Neural cell (in vitro differentiated cells): ENCODE measurements at regions not wholly inside any gene's neighbourhood (a gene's known extent, or its start where the extent isn't known, plus 50 kb on each side); places are given as distances from the start of the nearest gene placed in this dataset.
"Not testable (repeated sequence)": the region's sequence is repeated elsewhere in the genome, so short reads cannot be mapped to it uniquely, and the experiment has no call there.

ENCODE experiments used
- H2AFZ ChIP-seq: fragments of 200-600, 300-800 bp; sonication (generic), shearing (Covaris generic); 2 replicates; pipeline ENCODE4 v1.6.0; 2014; ENCODE audit warnings: low read depth, mild to moderate bottlenecking, antibody characterized with exemption, low read length, moderate library complexity
- H3F3A ChIP-seq: fragments of 200-600 bp; shearing (Covaris generic); 2 replicates; pipeline ENCODE4 v1.6.1; 2016; ENCODE audit warnings: mild to moderate bottlenecking, moderate library complexity, mixed read lengths, antibody characterized with exemption, low read length; ENCODE audit not compliant: insufficient read depth, poor library complexity, severe bottlenecking
- H3K27ac ChIP-seq: fragments of 200-600, 300-800 bp; sonication (generic), shearing (Covaris generic); 2 replicates; pipeline ENCODE4 v1.5.1; 2014; ENCODE audit warnings: mild to moderate bottlenecking, low read length, moderate library complexity
- H3K27me3 ChIP-seq: fragments of 300-800, 200-600 bp; sonication (generic), shearing (Covaris generic); 2 replicates; pipeline ENCODE4 v1.6.0; 2014; ENCODE audit warnings: mild to moderate bottlenecking, low read depth, low read length, moderate library complexity; ENCODE audit not compliant: insufficient read depth
- H3K36me3 ChIP-seq: fragments of 300-800, 200-600 bp; sonication (generic), shearing (Covaris generic); 2 replicates; pipeline ENCODE4 v1.5.1; 2014; ENCODE audit warnings: mild to moderate bottlenecking, antibody characterized with exemption, low read length, moderate library complexity; ENCODE audit not compliant: insufficient read depth
- H3K4me2 ChIP-seq: fragments of 300-800, 200-600 bp; sonication (generic), shearing (Covaris generic); 2 replicates; pipeline ENCODE4 v1.6.0; 2014; ENCODE audit warnings: mild to moderate bottlenecking, low read length
- H3K4me3 ChIP-seq: fragments of 300-800, 200-600 bp; sonication (generic), shearing (Covaris generic); 2 replicates; pipeline ENCODE4 v1.5.1; 2014; ENCODE audit warnings: mild to moderate bottlenecking, low read length, moderate library complexity
- H3K79me2 ChIP-seq: fragments of 200-600 bp; shearing (Covaris generic); replicated peaks from 2 replicates; pipeline ENCODE4 v1.6.0; 2014; ENCODE audit warnings: mild to moderate bottlenecking, low read length, moderate library complexity; ENCODE audit not compliant: insufficient read depth
- H3K9ac ChIP-seq: fragments of 300-800, 200-600 bp; sonication (generic), shearing (Covaris generic); 2 replicates; pipeline ENCODE4 v1.6.1; 2016; ENCODE audit warnings: mild to moderate bottlenecking, low read length, mixed read lengths
- H3K9me2 ChIP-seq: fragments of 200-600 bp; shearing (Covaris generic); 2 replicates; pipeline ENCODE4 v1.6.1; 2016; ENCODE audit warnings: mild to moderate bottlenecking, low read length, mixed read lengths; ENCODE audit not compliant: insufficient read depth
- H3K9me3 ChIP-seq: fragments of 200-600, 300-800 bp; sonication (generic), shearing (Covaris generic); 2 replicates; pipeline ENCODE4 v1.6.1; 2016; ENCODE audit warnings: mild to moderate bottlenecking, mixed run types, low read length, moderate library complexity, mixed read lengths
- H4K20me1 ChIP-seq: fragments of 200-600 bp; shearing (Covaris generic); 2 replicates; pipeline ENCODE4 v1.6.1; 2016; ENCODE audit warnings: mild to moderate bottlenecking, mixed run types; ENCODE audit not compliant: insufficient read depth

GRCh38 chr9:42430674-42431615 lies 247.5 kb downstream of the SPATA31A6 start:
- not testable (repeated sequence) for H3K9me2 ChIP-seq, H3K27ac ChIP-seq, H3K79me2 ChIP-seq, H3K4me2 ChIP-seq, H2AFZ ChIP-seq, H3K4me3 ChIP-seq, H3K27me3 ChIP-seq, H4K20me1 ChIP-seq, H3K9ac ChIP-seq, H3K9me3 ChIP-seq, H3F3A ChIP-seq, H3K36me3 ChIP-seq

DNA sequence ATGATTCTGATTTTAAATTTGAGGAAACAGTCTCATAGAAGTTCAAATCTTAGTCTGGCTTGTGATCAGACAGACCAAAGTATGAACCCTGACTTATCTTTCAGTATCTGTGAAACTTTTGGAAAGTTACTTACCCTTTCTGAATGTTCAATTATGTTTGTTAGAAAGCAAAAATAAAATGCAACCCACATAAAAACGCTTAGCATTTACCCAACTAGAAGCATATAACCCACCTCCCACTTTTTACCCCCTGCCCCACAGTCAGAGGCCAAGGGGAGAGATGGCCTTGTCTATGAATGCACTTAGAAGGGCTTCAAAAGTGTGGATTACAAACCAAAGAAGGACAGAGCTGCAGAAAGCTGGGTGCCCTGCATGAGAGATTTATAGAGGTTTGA lies 248.2 kb downstream of the SPATA31A6 start:
- H3K4me2 ChIP-seq, H3K36me3 ChIP-seq, H4K20me1 ChIP-seq, H3K27ac ChIP-seq, H3K4me3 ChIP-seq, H3K9me3 ChIP-seq, H2AFZ ChIP-seq, H3K79me2 ChIP-seq, H3K9me2 ChIP-seq, H3F3A ChIP-seq, H3K27me3 ChIP-seq, H3K9ac ChIP-seq: not testable (repeated sequence)

DNA sequence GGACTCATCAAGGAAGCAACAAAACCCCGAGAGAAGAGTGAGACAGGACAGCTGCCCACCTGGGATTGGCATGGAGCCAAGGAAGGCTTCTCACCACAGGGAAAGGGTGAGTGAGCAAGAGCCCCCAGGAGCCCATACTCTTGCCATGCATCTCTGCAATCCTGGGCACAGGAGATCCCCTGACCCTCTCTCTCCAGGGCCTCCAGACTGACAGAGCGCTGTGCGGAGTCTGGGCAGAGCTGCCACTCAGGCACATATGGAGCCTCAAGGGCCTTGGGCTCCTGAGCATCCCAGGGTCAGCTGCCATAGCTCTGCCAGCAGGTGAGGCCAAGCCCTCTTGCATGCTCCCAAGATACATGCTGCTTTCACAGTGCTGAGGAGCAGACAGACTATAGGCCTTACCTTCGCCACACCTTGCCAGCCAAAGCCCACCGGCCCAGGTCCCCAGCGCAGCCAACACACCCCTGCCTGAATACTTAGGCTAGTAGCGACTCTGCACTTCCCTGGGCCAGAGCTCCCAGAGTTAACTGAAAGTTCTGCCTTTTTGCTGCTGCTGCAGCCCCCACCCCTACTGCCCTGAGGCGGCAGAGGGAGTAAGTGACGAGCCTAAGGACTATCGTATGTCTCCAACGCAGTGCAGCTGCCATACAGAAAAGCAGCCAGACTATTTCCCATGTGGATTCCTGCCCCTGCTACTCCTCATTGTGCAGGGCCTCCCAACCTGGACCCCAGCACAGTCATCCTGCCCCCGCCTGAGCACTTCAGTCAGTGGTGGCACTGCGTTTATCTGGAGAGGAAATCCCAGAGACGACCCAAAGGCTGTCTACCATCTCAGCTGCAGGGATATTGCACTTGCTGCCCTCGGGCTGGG lies 251.6 kb downstream of the SPATA31A6 start:
- H3K79me2 ChIP-seq, H3K9me3 ChIP-seq, H3F3A ChIP-seq, H3K27me3 ChIP-seq, H3K4me3 ChIP-seq, H3K36me3 ChIP-seq, H4K20me1 ChIP-seq, H3K9ac ChIP-seq, H3K4me2 ChIP-seq, H3K9me2 ChIP-seq, H3K27ac ChIP-seq, H2AFZ ChIP-seq: not testable (repeated sequence)

- H3K27me3 ChIP-seq, H2AFZ ChIP-seq, H3K27ac ChIP-seq, H3K36me3 ChIP-seq, H3K9me2 ChIP-seq, H3F3A ChIP-seq, H3K9me3 ChIP-seq, H3K4me3 ChIP-seq, H3K9ac ChIP-seq, H3K4me2 ChIP-seq, H4K20me1 ChIP-seq, H3K79me2 ChIP-seq: not testable (repeated sequence)
These were observed 252.4 kb downstream of the SPATA31A6 start for GRCh38 chr9:42435715-42436342.

GRCh38 chr9:42437057-42437759 lies 253.7 kb downstream of the SPATA31A6 start:
- not testable (repeated sequence) for H3K27ac ChIP-seq, H3K4me2 ChIP-seq, H3K4me3 ChIP-seq, H3K36me3 ChIP-seq, H3K9me2 ChIP-seq, H3K79me2 ChIP-seq, H3K27me3 ChIP-seq, H3K9me3 ChIP-seq, H4K20me1 ChIP-seq, H3F3A ChIP-seq, H3K9ac ChIP-seq, H2AFZ ChIP-seq

GRCh38 chr9:42442680-42443079 lies 259.2 kb downstream of the SPATA31A6 start:
- H3K79me2 ChIP-seq, H3K27me3 ChIP-seq, H3K9ac ChIP-seq, H2AFZ ChIP-seq, H3K4me2 ChIP-seq, H3K4me3 ChIP-seq, H3K36me3 ChIP-seq, H3F3A ChIP-seq, H3K9me3 ChIP-seq, H3K9me2 ChIP-seq, H3K27ac ChIP-seq, H4K20me1 ChIP-seq: not testable (repeated sequence)

DNA sequence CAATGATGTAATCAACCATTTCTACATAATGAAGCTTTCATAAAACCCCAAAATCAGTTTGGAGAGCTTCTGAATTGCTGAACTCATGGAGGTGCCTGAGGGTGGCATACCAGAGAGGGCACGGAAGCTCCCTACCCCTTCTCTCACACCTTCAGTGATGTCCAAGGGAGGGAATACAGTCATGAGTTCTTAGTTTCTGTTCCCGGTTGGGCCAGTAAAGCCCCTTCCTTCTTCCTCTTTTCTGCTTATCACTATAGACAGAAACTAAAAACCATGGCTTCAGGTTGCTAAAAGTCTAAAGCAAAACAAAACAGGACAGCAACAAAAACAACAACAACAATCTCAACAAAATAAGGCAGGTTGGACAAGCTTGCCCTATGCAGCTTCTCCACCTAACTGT lies 260.0 kb downstream of the SPATA31A6 start:
- H3K9me3 ChIP-seq, H2AFZ ChIP-seq, H3K4me3 ChIP-seq, H3K27ac ChIP-seq, H3K9ac ChIP-seq, H3F3A ChIP-seq, H3K9me2 ChIP-seq, H3K4me2 ChIP-seq, H4K20me1 ChIP-seq, H3K36me3 ChIP-seq, H3K79me2 ChIP-seq, H3K27me3 ChIP-seq: not testable (repeated sequence)
